ENCODE measurements at regions not wholly inside any gene's neighbourhood (a gene's known extent, or its start where the extent isn't known, plus 50 kb on each side); places are given as distances from the start of the nearest gene placed in this dataset.
"Not testable (repeated sequence)": the region's sequence is repeated elsewhere in the genome, so short reads cannot be mapped to it uniquely, and the experiment has no call there.

DNA sequence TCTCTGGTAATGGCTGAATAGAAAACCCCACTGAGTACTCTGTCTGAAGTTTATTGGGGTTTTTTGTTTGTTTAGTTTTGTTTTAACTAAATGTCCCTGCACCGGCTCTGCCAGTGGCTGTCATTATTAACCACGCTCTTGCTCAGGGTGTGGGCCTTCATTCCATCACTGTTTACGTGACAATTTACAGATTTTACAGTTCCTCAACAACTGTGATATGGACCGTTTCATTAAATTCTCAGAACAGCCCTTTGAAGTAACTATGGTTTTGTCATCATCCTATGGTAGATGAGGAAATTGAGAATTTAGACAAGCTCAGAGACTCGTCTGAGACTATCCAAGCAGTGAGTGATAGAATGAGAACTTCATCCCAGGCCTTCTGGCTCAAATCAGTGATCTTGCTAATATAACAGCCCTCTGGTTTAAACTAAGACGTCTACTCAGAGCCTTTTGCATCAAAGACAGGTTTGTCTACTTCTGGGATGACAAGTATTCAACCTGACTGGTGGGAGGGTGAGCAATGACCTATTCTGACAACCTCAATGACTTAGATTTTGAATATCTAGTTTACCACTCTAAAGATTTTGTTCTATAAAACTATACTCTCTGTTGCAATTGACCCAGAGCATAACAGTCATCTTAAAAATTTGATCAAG is 77.3 kb upstream of the MAP3K1 start:
- H3K27ac ChIP-seq: no peak overlapping the region
- no peak for TF ChIP-seq CTCF (IDR thresholded peaks at IDR 0.05)
- no peak for TF ChIP-seq ZFX (IDR thresholded peaks at IDR 0.05; ENCODE audit: borderline replicate concordance)

GRCh38 chr5:56737002-56737621 is 78.2 kb upstream of the MAP3K1 start:
- TF ChIP-seq ZFX (IDR thresholded peaks at IDR 0.05; ENCODE audit: borderline replicate concordance) (no peak), CTCF (IDR thresholded peaks at IDR 0.05) (no peak)
- no peak overlapping the region for H3K27ac ChIP-seq

DNA sequence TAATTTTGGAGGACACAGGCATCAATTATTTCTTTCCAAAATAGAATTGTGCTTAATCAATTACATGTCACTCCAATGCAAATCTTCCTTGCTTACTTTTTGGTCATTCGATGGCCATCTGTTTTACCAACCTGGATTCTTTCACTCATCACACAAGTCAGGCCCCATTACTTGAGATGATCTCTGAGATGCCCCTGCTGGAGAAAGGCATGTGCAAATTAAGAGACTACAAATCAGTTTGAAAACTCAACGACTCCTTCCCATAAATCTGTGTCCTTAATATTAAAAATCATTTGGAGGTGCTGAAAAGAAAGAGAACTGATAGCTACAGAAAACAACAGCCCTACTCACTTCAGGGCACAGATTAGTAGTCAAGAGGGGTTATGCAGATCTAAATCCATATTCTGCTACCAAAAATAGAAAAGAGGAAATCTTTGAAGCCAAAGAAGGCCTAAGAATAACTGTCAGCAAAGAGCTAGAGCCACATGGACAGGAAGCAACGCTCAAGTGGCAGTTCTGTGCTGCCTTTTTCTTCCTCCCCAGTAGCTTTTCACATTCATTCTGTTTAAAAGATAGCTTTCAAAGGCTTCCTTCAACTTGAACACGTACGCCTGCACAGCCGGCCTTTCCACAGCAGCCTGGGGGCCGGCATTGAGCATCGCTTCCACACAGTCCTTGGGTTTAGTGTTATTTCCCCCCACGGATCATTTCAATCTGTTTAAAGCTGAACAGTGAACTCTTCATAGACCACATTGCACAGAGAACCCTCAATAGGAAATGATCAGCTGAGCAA is 79.3 kb upstream of the MAP3K1 start:
- H3K27ac ChIP-seq: no peak overlapping the region
- TF ChIP-seq ZFX (IDR thresholded peaks at IDR 0.05; ENCODE audit: borderline replicate concordance) (no peak), CTCF (IDR thresholded peaks at IDR 0.05) (no peak)

GRCh38 chr5:56734091-56734694 is 81.2 kb upstream of the MAP3K1 start:
- H3K27ac ChIP-seq: no peak overlapping the region

GRCh38 chr5:56733580-56733979 is 81.8 kb upstream of the MAP3K1 start:
- no peak overlapping the region for H3K27ac ChIP-seq
- no peak for TF ChIP-seq CTCF (IDR thresholded peaks at IDR 0.05)
- TF ChIP-seq ZFX (IDR thresholded peaks at IDR 0.05; ENCODE audit: borderline replicate concordance): no peak

More at GRCh38 chr5:56734091-56734694, 81.2 kb upstream of the MAP3K1 start:
- TF ChIP-seq CTCF (IDR thresholded peaks at IDR 0.05) (no peak), ZFX (IDR thresholded peaks at IDR 0.05; ENCODE audit: borderline replicate concordance) (no peak)

GRCh38 chr5:56732121-56732520 is 83.2 kb upstream of the MAP3K1 start:
- H3K27ac ChIP-seq: no peak overlapping the region
- TF ChIP-seq CTCF (IDR thresholded peaks at IDR 0.05): no peak
- no peak for TF ChIP-seq ZFX (IDR thresholded peaks at IDR 0.05; ENCODE audit: borderline replicate concordance)

- H3K27ac ChIP-seq: not testable (repeated sequence)
Measured at GRCh38 chr5:56731473-56731872, 83.9 kb upstream of the MAP3K1 start.
